NCI-H82 (cell line): ENCODE measurements at regions not wholly inside any gene's neighbourhood (a gene's known extent, or its start where the extent isn't known, plus 50 kb on each side); places are given as distances from the start of the nearest gene placed in this dataset.

Experiments
- DNase-seq: peaks from one replicate; lab custom pipeline; 2025; lab: John Stamatoyannopoulos, UW

DNA sequence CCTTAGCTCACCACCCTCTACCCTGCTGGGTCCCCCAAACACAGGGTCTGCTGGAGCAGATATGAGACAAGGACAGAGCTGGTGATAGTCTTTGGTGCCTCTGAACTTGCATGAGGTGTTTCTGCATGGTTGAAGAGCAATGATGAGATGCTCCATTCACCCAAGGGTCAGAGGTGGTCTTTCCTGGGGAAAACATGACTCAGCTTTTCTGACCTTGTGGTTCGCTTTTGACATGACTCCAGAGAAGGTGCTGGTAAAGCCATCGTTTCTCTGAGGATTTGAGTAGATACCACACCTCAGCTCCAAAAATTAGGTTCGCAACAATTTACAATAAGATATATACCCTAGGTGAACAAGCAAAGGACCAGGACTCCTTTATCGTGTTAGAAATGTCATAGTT, 304.8 kb downstream of the DHX35 start:
- DNase-seq: no peak

DNA sequence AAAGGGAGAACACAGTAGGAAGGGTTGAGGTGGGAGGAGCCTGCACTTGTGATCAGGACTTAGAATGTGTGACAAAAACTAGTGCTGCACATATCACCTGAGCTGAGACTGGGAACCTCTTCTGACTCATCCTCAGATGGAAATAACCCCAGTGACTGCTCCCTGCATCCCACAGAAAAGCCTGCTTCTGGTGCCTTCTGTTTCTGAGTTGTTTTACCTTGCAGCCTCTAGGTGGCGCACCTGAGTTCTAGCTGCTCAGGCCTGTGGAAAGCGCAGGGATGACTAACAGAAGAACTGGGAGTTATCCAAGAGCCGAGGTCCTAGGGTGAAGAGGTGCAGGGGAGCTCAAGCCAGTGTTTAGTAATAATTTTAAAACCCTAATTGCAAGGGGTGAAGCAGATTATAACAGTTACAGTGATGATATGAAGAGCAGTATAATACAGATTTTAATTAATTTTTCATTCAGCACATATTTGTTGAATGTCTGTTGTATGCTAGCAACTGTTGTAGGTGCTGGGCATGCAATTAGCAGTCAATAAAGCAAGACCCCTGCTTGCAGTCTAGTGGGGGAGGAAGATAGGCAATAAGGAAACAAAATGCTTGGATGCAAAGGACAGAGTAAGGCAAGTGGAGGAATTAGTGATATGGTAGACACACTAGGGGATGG, 302.5 kb downstream of the DHX35 start:
- peak; percentile 72 for DNase-seq

DNA sequence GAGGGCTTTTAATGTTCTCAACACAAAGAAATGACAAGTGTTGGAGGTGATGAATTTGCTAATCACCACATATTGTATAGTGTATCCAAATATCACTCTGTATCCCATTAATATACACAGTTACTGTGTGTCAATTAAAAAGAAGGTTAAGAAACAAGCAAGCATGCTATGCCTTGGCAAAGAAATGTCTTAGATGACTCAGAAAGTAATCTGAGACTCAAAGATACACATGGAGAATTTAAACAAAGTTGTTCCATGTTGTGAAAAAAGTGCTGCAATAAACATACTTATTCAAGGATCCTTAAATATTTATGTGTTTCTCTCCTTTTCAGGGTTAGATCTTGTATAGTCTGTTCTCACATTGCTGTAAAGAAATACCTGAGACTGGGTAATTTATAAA, 300.9 kb downstream of the DHX35 start:
- DNase-seq: no peak

- no peak for DNase-seq
Measured at GRCh38 chr20:39259808-39260207, 297.7 kb downstream of the DHX35 start.

DNA sequence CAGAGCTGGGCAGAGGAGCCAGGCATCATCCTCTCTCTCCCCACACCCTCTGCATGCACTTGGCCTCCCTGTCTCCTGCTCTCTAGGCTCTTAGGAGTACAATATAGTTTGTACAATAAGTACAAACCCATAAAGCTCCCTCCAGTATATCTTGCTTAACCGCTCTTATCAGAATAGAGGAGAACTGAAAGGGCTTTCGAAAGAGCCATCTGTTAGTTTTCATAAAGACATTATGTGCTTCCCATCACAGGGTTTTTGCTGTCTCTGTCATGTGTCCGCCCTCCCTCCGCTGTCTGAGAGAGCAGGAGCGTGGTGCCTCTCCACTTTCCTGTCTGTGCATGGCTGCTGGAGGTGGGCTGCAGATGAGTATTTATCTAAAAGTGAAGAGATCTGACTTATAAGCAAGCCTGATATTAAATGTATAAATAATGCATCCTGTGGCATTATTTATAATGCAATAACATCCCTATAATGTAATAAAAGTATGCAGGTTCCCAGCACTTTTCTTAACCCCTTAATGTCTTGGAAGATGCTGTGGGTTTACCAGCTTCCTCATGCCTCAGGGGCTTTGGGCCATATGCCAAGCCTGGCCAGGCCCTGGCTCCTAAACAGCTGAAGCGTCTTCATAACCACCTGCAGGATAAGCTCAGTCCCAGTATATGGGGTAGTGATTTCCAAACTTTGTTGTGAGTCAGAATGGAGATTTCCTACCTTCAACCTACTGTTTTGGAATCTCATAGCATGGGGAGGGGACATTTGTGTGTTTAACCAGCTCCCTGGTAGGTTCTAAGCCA, 297.1 kb downstream of the DHX35 start:
- peak; percentile 84 for DNase-seq

DNA sequence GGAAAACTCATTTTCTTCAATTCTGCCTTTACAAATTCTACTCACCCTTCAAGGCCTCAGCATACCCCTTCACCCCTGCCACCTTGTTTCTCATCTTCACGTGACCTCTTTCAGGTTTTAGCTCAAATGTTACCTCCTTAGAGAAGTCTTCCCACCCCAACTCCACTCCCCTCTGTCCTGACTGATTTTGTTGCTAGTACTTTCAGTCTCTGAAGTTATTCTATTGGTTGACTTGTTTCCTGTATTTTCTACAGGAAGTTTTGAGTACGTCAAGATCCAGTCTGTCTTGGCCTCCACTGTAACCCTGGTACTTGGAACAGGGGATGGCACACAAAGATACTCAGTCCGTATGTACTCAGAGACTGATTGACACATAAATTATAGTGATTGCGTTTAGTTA, 296.1 kb downstream of the DHX35 start:
- no peak for DNase-seq

DNA sequence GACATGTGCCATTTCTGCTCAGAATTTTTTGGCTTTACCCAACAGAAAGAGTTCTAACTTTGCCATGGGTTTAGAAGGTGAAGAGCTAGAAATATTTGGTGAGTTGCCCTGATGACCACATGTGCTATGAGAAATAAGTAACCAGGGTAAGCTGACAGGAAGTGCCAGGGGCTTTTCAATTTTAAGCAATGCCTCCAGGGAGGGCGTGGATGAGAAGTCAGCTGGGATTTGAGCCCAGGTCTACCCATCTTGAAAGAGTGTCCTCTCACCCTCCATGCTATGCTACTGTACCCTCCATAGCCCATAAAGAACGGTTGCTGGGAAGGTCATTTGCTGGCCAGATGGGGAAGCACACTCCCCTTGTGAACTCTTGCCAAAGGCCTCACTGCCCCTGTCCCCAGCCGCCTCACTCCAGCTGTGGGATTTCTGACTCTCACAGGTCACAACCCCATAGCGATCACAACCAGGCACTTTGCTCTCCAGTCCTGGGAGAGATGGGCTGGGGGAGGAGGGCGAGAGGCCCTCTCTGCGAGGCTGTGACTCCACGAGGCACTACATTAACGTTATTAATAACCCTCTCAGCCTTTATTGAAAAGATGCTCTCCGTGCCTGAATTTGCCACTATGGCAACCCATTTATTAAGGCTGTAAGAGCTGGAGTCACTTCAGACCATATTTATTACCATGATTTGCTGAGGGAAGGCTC, 291.1 kb downstream of the DHX35 start:
- DNase-seq: no peak

GRCh38 chr20:39252035-39252434, 289.9 kb downstream of the DHX35 start:
- no peak for DNase-seq

DNA sequence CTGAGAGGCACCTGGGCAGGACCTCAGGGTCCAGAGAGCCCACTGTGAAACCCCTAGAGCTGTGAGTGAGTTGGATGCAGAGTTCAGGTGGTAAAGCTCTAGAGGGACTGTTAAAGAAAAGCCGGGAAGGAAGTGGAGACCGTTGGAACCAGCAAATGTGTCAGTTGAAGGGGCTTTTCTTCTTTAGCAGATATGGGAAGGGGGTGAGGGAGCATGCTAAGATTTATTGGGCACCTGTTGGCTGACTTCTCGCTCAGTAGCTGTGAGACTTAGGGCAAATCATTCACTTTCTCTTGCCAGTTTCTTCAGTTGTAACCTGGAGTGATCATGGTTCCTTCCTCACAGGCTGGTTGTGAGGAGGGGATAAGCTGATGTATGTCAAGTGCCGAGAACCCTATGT, 287.7 kb downstream of the DHX35 start:
- no peak for DNase-seq

DNA sequence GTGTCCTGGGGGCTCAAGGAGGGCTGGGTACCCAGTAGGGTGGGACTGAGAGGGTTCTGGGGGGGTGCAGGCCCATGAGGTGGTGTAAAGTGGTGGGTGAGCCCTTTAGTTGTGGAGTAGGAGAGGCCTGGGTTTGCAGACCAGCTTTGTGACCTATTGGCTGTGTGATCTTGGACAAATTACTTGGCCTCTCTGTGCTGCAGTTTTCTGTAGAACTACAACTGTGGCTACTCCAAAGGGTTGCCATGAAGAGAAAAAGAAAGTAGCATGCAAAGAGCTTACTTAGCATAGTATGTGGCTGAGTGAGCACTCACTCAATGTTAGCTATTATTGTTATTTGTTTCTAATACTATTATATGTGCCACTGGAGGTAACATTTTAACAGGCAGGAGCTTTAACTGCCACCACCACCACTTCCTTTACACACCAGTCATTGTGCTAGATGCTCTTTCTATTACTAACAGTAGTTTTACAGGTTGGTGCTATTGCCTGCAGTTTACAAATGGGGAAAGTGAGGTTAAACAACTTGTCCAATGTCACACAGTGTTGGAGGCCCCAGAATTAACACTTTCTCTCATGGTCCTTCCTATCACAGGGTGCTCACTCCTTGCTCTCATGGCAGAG, 286.8 kb downstream of the DHX35 start:
- no peak for DNase-seq

- DNase-seq: no peak
Measured at GRCh38 chr20:39248171-39248861, 286.2 kb downstream of the DHX35 start.

- DNase-seq: no peak
Measured at GRCh38 chr20:39246436-39246835, 284.3 kb downstream of the DHX35 start.

GRCh38 chr20:39245685-39246311, 283.7 kb downstream of the DHX35 start:
- no peak for DNase-seq

GRCh38 chr20:39243962-39244361, 281.8 kb downstream of the DHX35 start:
- DNase-seq: no peak

DNA sequence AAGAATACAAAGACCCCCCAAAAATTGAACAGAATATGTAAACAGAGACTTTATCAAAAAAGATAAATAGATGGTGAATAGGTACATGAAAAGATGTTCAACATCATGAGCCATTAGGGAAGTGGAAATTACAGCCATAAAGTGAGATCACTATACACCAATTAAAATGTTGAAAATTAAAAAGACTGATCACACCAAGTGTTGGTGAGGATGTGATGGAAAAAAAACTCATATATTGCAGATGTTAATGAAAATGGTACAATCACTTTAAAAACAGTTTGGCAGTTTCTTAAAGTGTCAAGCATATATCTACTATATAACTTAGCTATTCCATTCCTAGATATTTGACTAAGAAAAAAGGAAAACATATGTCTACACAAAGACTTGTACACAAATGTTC, 280.5 kb downstream of the DHX35 start:
- no peak for DNase-seq

DNA sequence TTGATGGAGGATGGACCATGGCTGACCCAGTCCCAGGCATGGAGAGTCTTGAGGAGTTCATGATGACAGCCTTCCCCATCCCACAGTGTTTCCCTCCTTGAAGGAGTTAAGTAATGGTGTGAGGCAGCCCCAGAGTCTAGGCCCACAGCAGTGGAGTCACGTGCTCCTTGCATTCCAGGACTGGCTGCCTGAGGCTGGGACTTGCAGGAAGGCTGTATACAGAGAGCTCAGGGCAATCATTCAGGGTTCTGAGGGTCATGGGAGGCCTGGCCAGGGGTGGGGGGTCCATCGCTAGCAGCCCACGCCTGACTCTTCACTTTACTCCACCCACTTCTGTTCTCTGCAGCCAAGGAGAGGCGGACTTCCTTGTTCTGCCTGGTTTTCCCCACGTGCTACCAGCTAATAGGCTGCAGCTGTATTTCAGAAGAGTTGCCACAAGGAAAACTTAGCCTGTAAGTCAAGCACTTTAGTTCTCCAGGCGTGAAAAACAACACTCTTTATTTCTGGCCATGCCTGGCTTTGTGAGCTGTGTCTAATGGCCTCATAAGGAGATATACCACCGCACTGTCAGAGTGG, 272.5 kb downstream of the DHX35 start:
- no peak for DNase-seq

GRCh38 chr20:39233755-39234154, 271.6 kb downstream of the DHX35 start:
- no peak for DNase-seq

GRCh38 chr20:39227416-39227815, 265.3 kb downstream of the DHX35 start:
- DNase-seq: no peak

- no peak for DNase-seq
Measured at GRCh38 chr20:39225978-39226377, 263.8 kb downstream of the DHX35 start.

DNA sequence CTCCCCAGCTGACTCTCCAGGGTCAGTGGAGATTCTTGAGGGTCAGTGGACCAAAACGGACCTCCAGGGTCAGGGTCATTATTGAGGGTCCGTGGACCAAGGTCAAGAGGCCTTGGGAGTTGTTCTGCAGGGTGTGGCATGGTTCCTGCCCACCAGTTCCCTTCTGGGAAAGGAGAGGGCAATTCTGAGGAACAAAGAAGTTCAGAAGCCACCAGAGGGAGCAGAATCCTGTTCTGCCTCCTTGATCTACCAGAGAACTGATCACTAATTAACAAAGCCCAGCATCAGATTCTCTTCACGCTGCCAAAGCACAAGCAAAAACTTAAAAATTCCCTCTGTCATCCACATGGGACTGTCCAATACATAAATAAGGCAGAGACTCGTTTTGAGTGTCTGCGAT, 263.4 kb downstream of the DHX35 start:
- DNase-seq: no peak

- DNase-seq: no peak
Measured at GRCh38 chr20:39222101-39222500, 260.0 kb downstream of the DHX35 start.
